ENCODE measurements at regions not wholly inside any gene's neighbourhood (a gene's known extent, or its start where the extent isn't known, plus 50 kb on each side); places are given as distances from the start of the nearest gene placed in this dataset.

DNA sequence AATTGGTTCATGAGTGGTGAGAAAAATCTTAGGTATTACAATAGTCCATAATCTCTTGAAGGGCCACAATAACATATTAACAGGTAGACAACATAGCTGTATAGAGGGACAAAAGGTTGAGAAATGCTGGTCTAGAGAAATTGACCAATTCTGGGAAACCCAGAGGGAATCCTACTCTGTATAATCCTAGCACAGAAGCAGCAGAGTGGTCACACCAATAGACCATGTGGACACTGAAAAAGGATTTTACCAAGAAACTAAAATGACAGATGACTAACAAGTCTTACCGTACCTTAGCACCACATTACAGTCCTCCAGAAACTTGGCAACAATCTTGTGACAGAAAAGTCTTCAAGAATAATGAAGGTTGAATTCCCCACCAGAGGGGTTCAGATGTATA, 169.1 kb upstream of the PCDH18 start:
- Mint-ChIP-seq H3K9me3 (peaks cover 10% of the 10 kb centered on the region), H3K27me3 (ENCODE audit: low read depth) (no peaks in the 10 kb centered on the region), H3K27ac (ENCODE audit: unreplicated experiment) (no peak overlapping the region), H3K36me3 (ENCODE audit: low read depth) (peaks cover 7% of the 10 kb centered on the region), H3K4me3 (no peak overlapping the region), H3K4me1 (peaks cover 8% of the 10 kb centered on the region)
- no peak for DNase-seq (ENCODE audit: low read depth, low spot score)
- TF ChIP-seq CTCF (conservative IDR thresholded peaks at IDR 0.05), result no peak

DNA sequence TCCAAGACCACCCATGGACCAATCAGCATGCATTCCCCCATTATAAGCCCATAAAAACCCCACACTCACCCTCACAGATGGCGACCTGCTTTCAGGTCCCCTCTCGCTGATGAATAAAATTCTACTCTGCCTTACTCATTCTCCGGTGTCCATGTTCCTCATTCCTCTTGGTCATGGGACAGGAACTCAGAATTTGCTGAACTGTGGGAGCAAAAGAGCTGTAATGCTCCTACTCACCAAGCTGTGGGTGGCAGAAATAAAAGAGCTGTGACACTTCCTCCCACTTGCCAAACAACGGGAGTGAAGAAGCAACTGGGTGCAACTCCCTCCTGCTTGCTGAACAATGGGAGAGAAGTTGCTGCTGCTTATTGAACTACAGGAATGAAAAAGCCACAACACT, 168.5 kb upstream of the PCDH18 start:
- Mint-ChIP-seq H3K27me3 (ENCODE audit: low read depth) (no peaks in the 10 kb centered on the region), H3K9me3 (peaks cover 10% of the 10 kb centered on the region), H3K4me3 (no peak overlapping the region), H3K4me1 (peaks cover 9% of the 10 kb centered on the region), H3K36me3 (ENCODE audit: low read depth) (peaks cover 7% of the 10 kb centered on the region), H3K27ac (ENCODE audit: unreplicated experiment) (no peak overlapping the region)
- no peak for DNase-seq (ENCODE audit: low read depth, low spot score)
- TF ChIP-seq CTCF (conservative IDR thresholded peaks at IDR 0.05), result no peak

DNA sequence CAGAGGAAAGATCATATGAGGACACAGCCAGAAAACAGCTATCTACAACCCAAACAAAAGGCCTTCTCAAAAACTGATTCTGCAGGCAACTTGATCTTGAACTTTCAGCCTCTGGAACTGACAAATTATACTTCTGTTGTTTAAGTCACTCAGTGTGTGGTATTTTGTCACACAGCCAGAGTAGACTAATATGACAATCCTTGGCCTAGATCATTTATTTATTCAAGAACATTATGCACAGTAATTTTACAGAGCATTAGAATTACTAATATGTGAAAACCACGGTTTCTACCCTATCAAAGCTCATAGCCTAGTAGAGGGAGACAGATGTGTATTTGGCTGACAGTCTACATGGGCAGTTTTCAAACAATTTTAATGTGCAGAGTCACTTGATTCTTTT, 167.8 kb upstream of the PCDH18 start:
- Mint-ChIP-seq H3K27ac (ENCODE audit: unreplicated experiment) (no peak overlapping the region), H3K36me3 (ENCODE audit: low read depth) (peaks cover 7% of the 10 kb centered on the region), H3K27me3 (ENCODE audit: low read depth) (no peaks in the 10 kb centered on the region), H3K4me1 (peaks cover 8% of the 10 kb centered on the region), H3K9me3 (peaks cover 10% of the 10 kb centered on the region), H3K4me3 (no peak overlapping the region)
- no peak for DNase-seq (ENCODE audit: low read depth, low spot score)
- no peak for TF ChIP-seq CTCF (conservative IDR thresholded peaks at IDR 0.05)

- Mint-ChIP-seq H3K4me1 (peaks cover 6% of the 10 kb centered on the region), H3K27me3 (ENCODE audit: low read depth) (no peaks in the 10 kb centered on the region), H3K27ac (ENCODE audit: unreplicated experiment) (no peak overlapping the region), H3K4me3 (no peak overlapping the region), H3K36me3 (ENCODE audit: low read depth) (no peaks in the 10 kb centered on the region), H3K9me3 (peaks cover 3% of the 10 kb centered on the region)
- DNase-seq (ENCODE audit: low read depth, low spot score), result no peak
- no peak for TF ChIP-seq CTCF (conservative IDR thresholded peaks at IDR 0.05)
These were observed 161.8 kb upstream of the PCDH18 start for GRCh38 chr4:137694138-137694537.

- no peak for DNase-seq (ENCODE audit: low read depth, low spot score)
- no peak overlapping the region for H3K27ac Mint-ChIP-seq (ENCODE audit: unreplicated experiment)
- no peaks in the 10 kb centered on the region for H3K36me3 Mint-ChIP-seq (ENCODE audit: low read depth)
- peaks cover 3% of the 10 kb centered on the region for H3K9me3 Mint-ChIP-seq
- H3K4me3 Mint-ChIP-seq, result no peak overlapping the region
- H3K4me1 Mint-ChIP-seq, result peaks cover 6% of the 10 kb centered on the region
- TF ChIP-seq CTCF (conservative IDR thresholded peaks at IDR 0.05), result no peak
- no peaks in the 10 kb centered on the region for H3K27me3 Mint-ChIP-seq (ENCODE audit: low read depth)
These were observed 161.3 kb upstream of the PCDH18 start for GRCh38 chr4:137693641-137694040.

GRCh38 chr4:137692205-137692604, 159.9 kb upstream of the PCDH18 start:
- DNase-seq (ENCODE audit: low read depth, low spot score), result no peak
- peaks cover 6% of the 10 kb centered on the region for H3K4me1 Mint-ChIP-seq
- H3K27me3 Mint-ChIP-seq (ENCODE audit: low read depth), result no peaks in the 10 kb centered on the region
- no peaks in the 10 kb centered on the region for H3K36me3 Mint-ChIP-seq (ENCODE audit: low read depth)
- no peak overlapping the region for H3K27ac Mint-ChIP-seq (ENCODE audit: unreplicated experiment)
- no peak overlapping the region for H3K4me3 Mint-ChIP-seq
- no peak for TF ChIP-seq CTCF (conservative IDR thresholded peaks at IDR 0.05)
- no peaks in the 10 kb centered on the region for H3K9me3 Mint-ChIP-seq

All from neural crest cell (in vitro differentiated cells).